A673 (cell line): ENCODE measurements at regions not wholly inside any gene's neighbourhood (a gene's known extent, or its start where the extent isn't known, plus 50 kb on each side); places are given as distances from the start of the nearest gene placed in this dataset.
"Not testable (repeated sequence)": the region's sequence is repeated elsewhere in the genome, so short reads cannot be mapped to it uniquely, and the experiment has no call there.

Source experiments
- BruUV-seq: library from RNA; stranded (reverse); fragments of 400-500 nt; replicated peaks from 2 replicates; lab custom pipeline; 2021; lab: Mats Ljungman, UMichigan
- CTCF ChIA-PET: fragments of 300-600 bp; sonication (Branson Sonifier 250); formaldehyde crosslinking; loops from one replicate; lab custom pipeline; 2022; ENCODE audit warnings: antibody characterized with exemption; lab: Charles Lee
- POLR2A ChIA-PET: fragments of 300-600 bp; sonication (Branson Sonifier 250); formaldehyde crosslinking; loops from one replicate; lab custom pipeline; 2022; ENCODE audit warnings: antibody characterized with exemption; ENCODE audit not compliant: low non-redundant PET; lab: Charles Lee
- DNase-seq: peaks from one replicate; pipeline ENCODE4 v3.0.0-alpha.2; 2015; ENCODE audit warnings: low spot score
- H3K27ac ChIP-seq: fragments of 200-600 bp; sonication (generic); 2 replicates; pipeline ENCODE4 v1.5.1; 2016; ENCODE audit warnings: mixed run types, low read depth, mild to moderate bottlenecking, mixed read lengths, antibody characterized with exemption, low read length; ENCODE audit not compliant: poor library complexity, severe bottlenecking
- H3K27me3 ChIP-seq: fragments of 200-600 bp; sonication (generic); replicated peaks from 2 replicates; pipeline ENCODE4 v1.6.1; 2017; ENCODE audit warnings: mixed run types, low read depth, mild to moderate bottlenecking, mixed read lengths, antibody characterized with exemption, low read length; ENCODE audit not compliant: insufficient read depth, poor library complexity
- H3K36me3 ChIP-seq: fragments of 200-600 bp; sonication (generic); 2 replicates; pipeline ENCODE4 v1.6.1; 2016; ENCODE audit warnings: mixed run types, mild to moderate bottlenecking, mixed read lengths, antibody characterized with exemption, low read length; ENCODE audit not compliant: insufficient read depth, poor library complexity, severe bottlenecking
- H3K4me1 ChIP-seq: fragments of 200-600 bp; sonication (generic); 2 replicates; pipeline ENCODE4 v1.6.1; 2017; ENCODE audit warnings: mixed run types, mild to moderate bottlenecking, mixed read lengths, antibody characterized with exemption, low read length; ENCODE audit not compliant: insufficient read depth, poor library complexity, severe bottlenecking
- H3K4me3 ChIP-seq: fragments of 200-600 bp; sonication (generic); 2 replicates; pipeline ENCODE4 v1.5.1; 2016; ENCODE audit warnings: low read depth, mixed run types, mild to moderate bottlenecking, mixed read lengths, low read length; ENCODE audit not compliant: poor library complexity, severe bottlenecking
- H3K9me3 ChIP-seq: fragments of 200-600 bp; sonication (generic); 2 replicates; pipeline ENCODE4 v1.6.1; 2016; ENCODE audit warnings: mixed run types, low read depth, mild to moderate bottlenecking, mixed read lengths, antibody characterized with exemption, low read length; ENCODE audit not compliant: poor library complexity, severe bottlenecking
- EZH2 ChIP-seq: fragments of 200-600 bp; sonication (generic); IDR thresholded peaks from 2 replicates; pipeline ENCODE4 v1.6.1; 2017; ENCODE audit warnings: borderline replicate concordance, low read depth, mild to moderate bottlenecking, mixed read lengths, antibody characterized with exemption, low read length; ENCODE audit not compliant: poor library complexity, severe bottlenecking
- intact Hi-C: fragments of 100-400 bp; cut with micrococcal nuclease; formaldehyde crosslinking; loops from one replicate; pipeline ENCODE4 v1.10.0; 2022; ENCODE audit not compliant: unreplicated experiment
- TF ChIP-seq, protein P1 (sequence below): fragments of 300-800, 200-600 bp; sonication (generic); conservative IDR thresholded peaks from 2 replicates; pipeline ENCODE4 v1.5.1; 2017; ENCODE audit warnings: low read depth, mild to moderate bottlenecking, antibody characterized with exemption, low read length, moderate library complexity, mixed read lengths

DNA sequence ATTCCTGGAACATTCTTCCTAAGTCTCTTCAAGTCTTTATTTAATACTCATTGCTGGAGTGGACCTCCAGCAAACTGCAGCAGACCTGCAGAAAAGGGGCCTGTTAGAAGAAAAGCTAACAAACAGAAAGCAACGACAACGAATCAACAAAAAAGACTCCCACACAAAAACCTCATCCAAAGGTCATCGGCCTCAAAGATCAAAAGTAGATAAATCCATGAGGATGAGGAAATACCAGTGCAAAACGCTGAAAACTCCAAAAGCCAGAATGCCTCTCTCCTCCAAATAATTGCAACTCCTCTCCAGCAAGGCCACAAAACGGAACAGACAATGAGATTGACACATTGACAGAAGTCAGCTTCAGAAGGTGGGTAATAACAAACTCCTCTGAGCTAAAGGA, 472.2 kb downstream of the C12orf50 start:
- no TSS peak for BruUV-seq
- Histone ChIP-seq H3K9me3 (no peaks in the 10 kb centered on the region), H3K27me3 (no peaks in the 10 kb centered on the region), H3K27ac (no peak overlapping the region), H3K4me3 (no peak overlapping the region), H3K36me3 (no peaks in the 10 kb centered on the region), H3K4me1 (no peaks in the 10 kb centered on the region)
- TF ChIP-seq, protein P1, sequence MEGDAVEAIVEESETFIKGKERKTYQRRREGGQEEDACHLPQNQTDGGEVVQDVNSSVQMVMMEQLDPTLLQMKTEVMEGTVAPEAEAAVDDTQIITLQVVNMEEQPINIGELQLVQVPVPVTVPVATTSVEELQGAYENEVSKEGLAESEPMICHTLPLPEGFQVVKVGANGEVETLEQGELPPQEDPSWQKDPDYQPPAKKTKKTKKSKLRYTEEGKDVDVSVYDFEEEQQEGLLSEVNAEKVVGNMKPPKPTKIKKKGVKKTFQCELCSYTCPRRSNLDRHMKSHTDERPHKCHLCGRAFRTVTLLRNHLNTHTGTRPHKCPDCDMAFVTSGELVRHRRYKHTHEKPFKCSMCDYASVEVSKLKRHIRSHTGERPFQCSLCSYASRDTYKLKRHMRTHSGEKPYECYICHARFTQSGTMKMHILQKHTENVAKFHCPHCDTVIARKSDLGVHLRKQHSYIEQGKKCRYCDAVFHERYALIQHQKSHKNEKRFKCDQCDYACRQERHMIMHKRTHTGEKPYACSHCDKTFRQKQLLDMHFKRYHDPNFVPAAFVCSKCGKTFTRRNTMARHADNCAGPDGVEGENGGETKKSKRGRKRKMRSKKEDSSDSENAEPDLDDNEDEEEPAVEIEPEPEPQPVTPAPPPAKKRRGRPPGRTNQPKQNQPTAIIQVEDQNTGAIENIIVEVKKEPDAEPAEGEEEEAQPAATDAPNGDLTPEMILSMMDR, result no peak
- no peak for TF ChIP-seq EZH2
- no peak for DNase-seq
- ChIA-PET POLR2A (no interaction called here), CTCF (no interaction called here)
- intact Hi-C loops, result no loop called here

DNA sequence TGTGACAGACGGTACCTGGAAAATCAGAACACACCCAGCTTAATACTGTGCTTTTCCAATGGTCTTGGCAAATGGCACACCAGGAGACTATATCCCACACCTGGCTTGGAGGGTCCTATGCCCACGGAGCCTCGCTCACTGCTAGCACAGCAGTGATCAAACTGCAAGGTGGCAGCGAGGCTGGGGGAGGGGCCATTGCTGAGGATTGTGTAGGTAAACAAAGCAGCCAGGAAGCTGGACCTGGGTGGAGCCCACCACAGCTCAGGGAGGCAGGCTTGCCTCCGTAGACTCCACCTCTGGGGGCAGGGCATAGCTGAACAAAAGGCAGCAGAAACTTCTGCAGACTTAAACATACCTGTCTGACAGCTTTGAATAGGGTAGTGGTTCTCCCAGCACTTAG, 498.0 kb downstream of the C12orf50 start:
- POLR2A ChIA-PET, H3K27ac ChIP-seq, BruUV-seq, DNase-seq, CTCF ChIA-PET, H3K4me1 ChIP-seq, intact Hi-C loops, H3K4me3 ChIP-seq, H3K36me3 ChIP-seq, H3K27me3 ChIP-seq, H3K9me3 ChIP-seq: not testable (repeated sequence)

- no peaks in the 10 kb centered on the region for H3K27me3 ChIP-seq
Observed at GRCh38 chr12:87529413-87529812, 499.8 kb downstream of the C12orf50 start.

DNA sequence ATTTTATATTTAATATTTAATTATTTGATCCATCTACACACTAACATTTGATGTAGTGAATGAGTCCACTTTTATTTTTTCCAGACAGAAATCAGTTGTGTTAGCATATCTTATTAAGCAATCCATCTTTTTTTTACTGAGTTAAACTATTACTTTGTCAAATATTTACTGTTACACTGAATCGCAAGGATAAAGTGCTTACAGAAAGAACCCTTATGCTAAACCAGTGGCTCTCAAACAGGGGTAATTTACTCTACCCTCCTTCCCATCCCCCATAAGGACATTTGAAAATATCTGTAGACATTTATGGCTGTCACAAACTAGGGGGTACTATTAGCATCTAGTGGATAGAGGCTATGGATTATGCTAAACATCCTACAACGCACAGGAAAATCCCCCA, 508.2 kb downstream of the C12orf50 start:
- H3K9me3 ChIP-seq, result no peaks in the 10 kb centered on the region
- CTCF ChIA-PET, result no interaction called here
- no TSS peak for BruUV-seq
- no peaks in the 10 kb centered on the region for H3K36me3 ChIP-seq
- H3K4me3 ChIP-seq, result no peak overlapping the region
- H3K27me3 ChIP-seq, result no peaks in the 10 kb centered on the region
- no peak for DNase-seq
- no peaks in the 10 kb centered on the region for H3K4me1 ChIP-seq
- intact Hi-C loops, result no loop called here
- POLR2A ChIA-PET, result no interaction called here
- TF ChIP-seq EZH2, result no peak
- TF ChIP-seq, protein P1, result no peak
- H3K27ac ChIP-seq, result no peak overlapping the region

More at GRCh38 chr12:87529413-87529812, 499.8 kb downstream of the C12orf50 start:
- Histone ChIP-seq H3K27ac (no peak overlapping the region), H3K4me3 (no peak overlapping the region), H3K36me3 (no peaks in the 10 kb centered on the region), H3K9me3 (no peaks in the 10 kb centered on the region), H3K4me1 (no peaks in the 10 kb centered on the region)
- no peak for DNase-seq
- TF ChIP-seq EZH2, result no peak
- TF ChIP-seq, protein P1, result no peak
- POLR2A ChIA-PET, result no interaction called here
- no TSS peak for BruUV-seq
- CTCF ChIA-PET, result no interaction called here
- intact Hi-C loops, result no loop called here
